Astrocyte of the spinal cord (primary cell): ENCODE measurements at regions not wholly inside any gene's neighbourhood (a gene's known extent, or its start where the extent isn't known, plus 50 kb on each side); places are given as distances from the start of the nearest gene placed in this dataset.
"Not testable (repeated sequence)": the region's sequence is repeated elsewhere in the genome, so short reads cannot be mapped to it uniquely, and the experiment has no call there.

Source experiments
- DNase-seq: peaks from one replicate; pipeline ENCODE4 v3.0.0; 2011; ENCODE audit warnings: low read depth, low spot score
- H3K4me3 ChIP-seq: 2 replicates; pipeline ENCODE4 v1.5.1; 2011; ENCODE audit warnings: low read depth, mild to moderate bottlenecking, low read length, moderate library complexity
- in situ Hi-C: cut with HindIII; loops from 2 replicates; pipeline ENCODE4 v1.10.0; 2017; ENCODE audit warnings: low sequenced_read_pairs
- TF ChIP-seq, protein P1 (sequence below): IDR thresholded peaks from 2 replicates; pipeline ENCODE4 v1.5.1; 2012; ENCODE audit warnings: low read depth, mild to moderate bottlenecking, low read length, inconsistent platforms

DNA sequence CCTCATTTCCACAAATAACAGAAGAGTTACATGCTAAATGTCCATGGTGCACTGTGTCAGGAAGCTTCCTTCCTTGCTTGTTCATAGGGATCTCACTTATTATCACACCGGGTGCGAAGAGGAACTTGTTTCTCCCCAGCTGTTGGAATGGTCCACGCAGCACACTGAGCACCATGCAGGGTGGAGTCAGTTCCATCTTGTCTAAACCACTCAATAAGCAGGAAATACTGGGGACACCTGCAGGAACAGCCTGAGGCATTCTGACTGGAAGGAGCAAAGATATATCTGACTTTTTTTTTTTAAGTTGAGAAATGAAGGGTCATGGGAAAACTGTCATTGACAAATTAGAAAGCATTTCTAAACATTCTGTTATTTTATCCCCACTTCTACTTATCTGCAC is 70.0 kb upstream of the WDR72 start:
- no peak for DNase-seq
- TF ChIP-seq, protein P1, sequence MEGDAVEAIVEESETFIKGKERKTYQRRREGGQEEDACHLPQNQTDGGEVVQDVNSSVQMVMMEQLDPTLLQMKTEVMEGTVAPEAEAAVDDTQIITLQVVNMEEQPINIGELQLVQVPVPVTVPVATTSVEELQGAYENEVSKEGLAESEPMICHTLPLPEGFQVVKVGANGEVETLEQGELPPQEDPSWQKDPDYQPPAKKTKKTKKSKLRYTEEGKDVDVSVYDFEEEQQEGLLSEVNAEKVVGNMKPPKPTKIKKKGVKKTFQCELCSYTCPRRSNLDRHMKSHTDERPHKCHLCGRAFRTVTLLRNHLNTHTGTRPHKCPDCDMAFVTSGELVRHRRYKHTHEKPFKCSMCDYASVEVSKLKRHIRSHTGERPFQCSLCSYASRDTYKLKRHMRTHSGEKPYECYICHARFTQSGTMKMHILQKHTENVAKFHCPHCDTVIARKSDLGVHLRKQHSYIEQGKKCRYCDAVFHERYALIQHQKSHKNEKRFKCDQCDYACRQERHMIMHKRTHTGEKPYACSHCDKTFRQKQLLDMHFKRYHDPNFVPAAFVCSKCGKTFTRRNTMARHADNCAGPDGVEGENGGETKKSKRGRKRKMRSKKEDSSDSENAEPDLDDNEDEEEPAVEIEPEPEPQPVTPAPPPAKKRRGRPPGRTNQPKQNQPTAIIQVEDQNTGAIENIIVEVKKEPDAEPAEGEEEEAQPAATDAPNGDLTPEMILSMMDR, result no peak
- in situ Hi-C loops, result no loop called here
- no peak overlapping the region for H3K4me3 ChIP-seq

DNA sequence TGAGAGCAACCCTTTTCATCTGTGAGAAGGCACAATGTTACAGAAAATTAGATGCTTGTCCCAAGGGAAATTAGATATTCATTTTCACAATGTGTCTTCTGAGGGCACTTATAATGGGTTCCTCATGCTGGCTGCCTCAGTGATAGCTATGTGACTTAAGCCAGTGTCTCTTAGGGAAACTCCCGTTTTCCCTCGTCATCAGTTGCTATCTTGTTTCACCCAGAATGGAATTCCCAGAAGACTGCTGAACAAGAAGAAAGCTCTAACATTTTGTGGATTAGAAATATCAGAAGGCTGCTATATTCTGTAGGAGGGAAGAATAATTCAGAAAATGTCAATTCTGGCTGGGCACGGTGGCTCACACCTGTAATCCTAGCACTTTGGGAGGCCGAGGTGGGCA is 67.9 kb upstream of the WDR72 start:
- no peak overlapping the region for H3K4me3 ChIP-seq
- TF ChIP-seq, protein P1, result no peak
- no peak for DNase-seq
- in situ Hi-C loops, result no loop called here

DNA sequence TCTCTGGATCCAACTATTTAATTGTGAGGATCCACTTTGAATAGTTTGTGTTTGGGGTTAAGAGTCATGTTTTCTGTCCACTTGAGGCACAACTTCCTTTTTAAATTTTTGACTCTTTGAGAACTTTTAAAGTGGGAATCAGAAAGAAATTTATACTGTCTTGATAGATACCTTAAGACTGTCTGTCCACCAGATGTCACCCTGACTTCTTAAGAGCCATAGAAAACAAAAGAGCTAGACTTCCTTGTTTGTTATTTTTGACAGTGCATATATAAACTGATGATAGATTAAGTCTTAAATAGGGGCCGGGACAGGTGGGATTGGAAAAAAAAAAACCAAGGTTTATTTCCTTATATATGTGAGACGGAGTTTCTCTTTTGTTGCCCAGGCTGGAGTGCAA is 52.1 kb upstream of the WDR72 start:
- no peak overlapping the region for H3K4me3 ChIP-seq
- TF ChIP-seq, protein P1, result no peak
- in situ Hi-C loops, result no loop called here
- DNase-seq, result no peak

DNA sequence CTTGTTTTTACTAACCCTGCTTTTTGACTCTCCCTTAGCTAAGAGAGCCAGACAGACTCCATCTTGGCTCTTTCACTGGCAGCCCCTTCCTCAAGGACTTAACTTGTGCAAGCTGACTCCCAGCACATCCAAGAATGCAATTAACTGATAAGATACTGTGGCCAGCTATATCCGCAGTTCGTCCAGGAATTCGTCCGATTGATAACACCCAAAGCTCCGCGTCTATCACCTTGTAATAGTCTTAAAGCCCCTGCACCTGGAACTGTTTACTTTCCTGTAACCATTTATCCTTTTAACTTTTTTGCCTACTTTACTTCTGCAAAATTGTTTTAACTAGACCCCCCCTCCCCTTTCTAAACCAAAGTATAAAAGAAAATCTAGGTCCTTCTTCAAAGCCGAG is 50.8 kb upstream of the WDR72 start:
- DNase-seq, in situ Hi-C loops: not testable (repeated sequence)

More for the DNA sequence above, 50.8 kb upstream of the WDR72 start:
- H3K4me3 ChIP-seq, result not testable (repeated sequence)
